Activated T-cell treated with anti-CD3 and anti-CD28 coated beads, Interleukin-2, amount 50 U/mL, for 1 hour (primary cell): ENCODE measurements at regions not wholly inside any gene's neighbourhood (a gene's known extent, or its start where the extent isn't known, plus 50 kb on each side); places are given as distances from the start of the nearest gene placed in this dataset.
"Not testable (repeated sequence)": the region's sequence is repeated elsewhere in the genome, so short reads cannot be mapped to it uniquely, and the experiment has no call there.

Source experiments
- DNase-seq: peaks from one replicate; pipeline ENCODE4 v3.0.0-alpha.2; 2020

DNA sequence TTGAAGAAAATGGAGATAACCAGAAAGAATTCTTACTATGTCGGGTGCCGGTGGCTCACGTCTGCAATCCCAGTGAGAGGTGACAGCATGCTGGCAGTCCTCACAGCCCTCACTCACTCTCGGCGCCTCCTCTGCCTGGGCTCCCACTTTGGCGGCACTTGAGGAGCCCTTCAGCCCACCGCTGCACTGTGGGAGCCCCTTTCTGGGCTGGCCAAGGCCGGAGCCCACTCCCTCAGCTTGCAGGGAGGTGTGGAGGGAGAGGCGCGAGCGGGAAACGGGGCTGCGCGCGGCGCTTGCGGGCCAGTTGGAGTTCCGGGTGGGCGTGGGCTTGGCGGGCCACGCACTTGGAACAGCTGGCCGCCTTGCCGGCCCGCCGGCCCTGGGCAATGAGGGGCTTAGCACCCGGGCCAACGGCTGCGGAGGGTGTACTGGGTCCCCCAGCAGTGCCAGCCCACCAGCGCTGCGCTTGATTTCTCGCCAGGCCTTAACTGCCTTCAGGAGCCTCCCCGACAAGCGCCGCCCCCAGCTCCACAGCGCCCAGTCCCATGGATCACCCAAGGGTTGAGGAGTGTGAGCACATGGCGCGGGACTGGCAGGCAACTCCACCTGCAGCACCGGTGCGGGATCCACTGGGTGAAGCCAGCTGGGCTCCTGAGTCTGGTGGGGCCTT, 1672.5 kb upstream of the B3GALT2 start:
- DNase-seq = not testable (repeated sequence)

DNA sequence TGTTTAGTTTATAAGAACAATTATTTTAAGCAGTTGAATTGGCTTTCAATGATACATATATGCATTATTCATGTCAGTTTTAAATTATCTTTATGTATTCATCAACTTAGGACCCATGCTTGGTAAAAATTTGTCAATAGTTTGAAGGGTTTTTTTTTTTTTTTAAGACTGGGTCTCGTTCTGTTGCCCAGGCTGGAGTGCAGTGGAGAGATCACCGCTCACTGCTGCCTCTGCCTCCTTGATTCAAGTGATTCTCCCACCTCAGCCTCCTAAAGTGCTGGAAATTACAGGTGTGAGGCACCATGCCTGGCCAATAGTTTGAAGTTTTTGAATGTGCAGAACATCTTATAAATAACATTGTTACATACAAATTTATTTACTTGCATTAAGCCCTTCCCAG, 1671.0 kb upstream of the B3GALT2 start:
- no peak for DNase-seq

DNA sequence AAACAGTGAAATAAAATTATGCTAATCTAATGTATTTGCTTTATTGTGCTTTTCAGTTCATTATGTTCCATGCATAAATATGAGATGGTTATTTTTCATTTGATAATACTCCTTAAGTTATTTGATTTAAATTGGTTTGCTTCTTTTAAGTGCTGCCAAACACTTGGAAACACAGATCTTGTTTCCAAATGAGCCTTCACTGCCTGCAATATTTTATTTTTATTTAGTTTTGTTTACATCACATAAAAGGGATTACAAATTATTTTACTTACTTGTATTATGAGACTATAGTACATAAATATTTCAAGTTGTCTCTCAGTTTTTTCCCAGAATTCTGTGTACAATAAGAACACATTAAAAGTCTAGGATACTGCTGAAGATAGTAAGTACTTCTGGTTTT, 1662.4 kb upstream of the B3GALT2 start:
- no peak for DNase-seq

DNA sequence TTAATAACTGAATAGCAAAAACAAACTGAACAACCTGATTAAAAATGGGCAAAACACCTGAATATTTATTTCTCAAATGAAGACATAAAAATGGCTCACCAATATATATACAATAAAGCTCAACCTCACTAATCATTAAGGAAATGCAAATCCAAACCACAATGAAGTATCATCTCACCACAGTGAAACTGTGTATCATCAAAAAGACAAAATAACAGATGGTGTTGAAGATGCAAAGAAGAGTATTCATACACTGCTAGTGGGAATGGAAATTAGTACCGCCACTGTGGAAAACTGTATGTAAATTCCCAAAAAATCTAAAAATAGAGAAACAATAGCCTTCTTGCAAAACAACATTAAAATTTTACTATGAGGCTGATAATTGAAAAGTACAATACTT, 1660.1 kb upstream of the B3GALT2 start:
- no peak for DNase-seq

DNA sequence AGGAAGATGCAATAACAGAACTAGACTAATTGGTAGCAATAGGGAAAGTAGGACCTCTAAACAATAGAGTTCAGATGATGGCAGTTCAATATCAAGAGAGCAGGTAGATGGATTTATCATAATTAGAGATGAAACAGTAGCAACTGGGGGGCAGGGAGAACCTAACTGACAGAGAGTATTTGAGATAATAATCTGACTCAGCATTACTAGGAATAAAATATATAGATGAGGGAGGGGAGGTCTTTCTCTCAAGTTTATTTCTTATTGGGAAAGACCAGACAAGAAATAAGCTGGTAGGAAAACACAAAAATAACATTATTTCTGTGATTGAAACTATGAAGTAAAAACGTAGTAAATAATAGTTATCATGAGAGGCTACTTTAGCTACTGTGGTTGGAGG, 1656.7 kb upstream of the B3GALT2 start:
- no peak for DNase-seq

DNA sequence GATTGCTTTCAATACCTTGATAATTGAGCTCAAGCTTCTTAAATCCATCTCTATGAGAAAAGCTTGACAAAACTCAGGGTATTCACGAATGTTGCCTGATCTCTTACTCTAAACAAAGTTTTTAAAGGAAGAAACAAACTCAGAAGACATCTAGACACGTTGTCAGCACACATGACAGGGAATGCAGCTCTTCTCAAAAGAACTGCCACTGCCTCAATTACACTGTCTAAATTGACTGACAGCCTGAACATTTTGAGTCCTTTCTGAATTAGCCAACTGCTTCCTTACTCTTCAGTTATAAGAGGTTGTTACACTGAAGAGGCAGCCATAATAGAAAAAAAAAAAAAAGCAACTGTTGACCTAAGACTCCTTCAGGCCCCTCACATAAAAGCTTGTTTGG, 1646.7 kb upstream of the B3GALT2 start:
- DNase-seq = no peak

DNA sequence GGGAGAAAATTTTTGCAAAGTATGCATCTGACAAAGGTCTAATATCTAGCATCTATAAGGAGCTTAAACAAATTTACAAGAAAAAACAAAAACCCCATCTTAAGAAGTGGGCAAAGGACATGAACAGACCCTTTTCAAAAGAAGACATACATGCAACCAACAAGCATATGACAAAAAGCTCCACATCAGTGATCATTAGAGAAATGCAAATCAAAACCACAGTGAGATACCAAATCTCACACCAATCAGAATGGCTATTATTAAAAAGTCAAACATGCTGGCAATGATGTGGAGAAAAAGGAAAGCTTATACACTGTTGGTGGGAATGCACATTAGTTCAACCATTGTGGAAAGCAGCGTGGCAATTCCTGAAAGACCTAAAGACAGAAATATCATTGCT, 1645.2 kb upstream of the B3GALT2 start:
- not testable (repeated sequence) for DNase-seq

DNA sequence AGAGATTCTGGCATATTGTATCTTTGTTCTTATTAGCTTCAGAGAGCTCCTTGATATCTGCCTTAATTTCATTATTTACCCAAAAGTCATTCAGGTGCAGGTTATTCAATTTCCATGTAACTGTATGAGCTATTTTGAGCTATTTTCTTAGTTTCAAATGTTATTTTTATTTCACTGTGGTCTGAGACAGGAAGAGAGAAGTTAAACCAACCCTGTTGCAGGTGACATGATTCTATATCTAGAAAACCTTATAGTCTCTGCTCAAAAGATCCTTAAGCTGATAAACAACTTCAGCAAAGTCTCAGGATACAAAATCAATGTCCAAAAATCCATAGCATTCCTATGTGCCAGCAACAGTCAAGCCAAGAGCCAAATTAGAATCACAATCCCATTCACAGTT, 1644.0 kb upstream of the B3GALT2 start:
- no peak for DNase-seq

DNA sequence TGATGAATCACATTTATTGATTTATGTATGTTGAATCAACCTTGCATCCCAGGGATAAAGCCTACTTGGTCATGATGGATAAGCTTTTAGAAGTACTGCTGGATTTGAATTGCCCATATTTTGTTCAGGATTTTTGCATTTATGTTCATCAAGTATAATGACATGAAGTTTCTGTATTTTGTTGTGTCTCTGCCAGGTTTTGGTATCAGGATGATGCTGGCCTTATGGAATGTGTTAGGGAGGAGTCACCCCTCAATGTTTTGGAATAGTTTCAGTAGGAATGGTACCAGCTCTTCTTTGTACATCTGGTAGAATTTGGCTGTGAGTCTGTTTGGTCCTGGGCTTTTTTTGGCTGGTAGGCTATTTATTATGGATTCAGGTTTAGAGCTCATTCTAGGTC, 1643.1 kb upstream of the B3GALT2 start:
- DNase-seq = no peak

DNA sequence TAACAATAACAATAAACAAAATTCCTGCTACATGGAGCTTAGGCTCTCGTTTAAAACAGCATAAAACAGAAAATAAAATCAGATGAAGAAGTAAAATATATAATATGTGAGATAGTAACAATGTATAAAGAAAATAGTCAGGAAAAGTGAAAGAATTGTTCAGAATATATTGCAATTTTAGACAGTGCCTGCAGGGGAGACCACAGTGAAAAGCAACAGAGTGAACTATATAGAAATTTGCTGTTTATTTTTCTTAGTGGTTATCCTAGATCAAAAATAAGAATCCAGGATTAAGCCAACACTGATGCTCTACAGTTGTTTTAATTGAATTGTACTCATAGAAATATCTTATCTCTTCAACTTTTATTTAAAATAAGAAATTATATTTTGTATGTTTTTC, 1639.0 kb upstream of the B3GALT2 start:
- DNase-seq = no peak

DNA sequence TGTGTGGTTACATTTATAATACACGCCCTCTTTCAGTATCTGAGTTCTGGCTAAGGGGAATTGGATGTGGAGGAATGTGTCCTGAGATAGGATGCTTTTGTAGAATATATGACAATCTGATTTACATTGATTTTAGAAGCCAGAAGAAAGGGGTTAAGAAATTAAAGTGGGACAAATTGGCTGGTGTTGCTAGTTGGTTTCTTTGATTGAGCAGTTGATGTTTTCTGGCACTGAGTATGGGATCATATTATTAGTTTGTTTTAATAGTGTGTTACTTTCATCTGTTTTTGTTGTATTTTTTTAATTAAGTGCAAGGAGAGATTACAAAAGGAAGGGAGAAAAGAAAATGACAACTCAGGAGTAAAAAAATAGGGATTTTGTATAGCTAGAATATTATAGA, 1634.7 kb upstream of the B3GALT2 start:
- DNase-seq = no peak

DNA sequence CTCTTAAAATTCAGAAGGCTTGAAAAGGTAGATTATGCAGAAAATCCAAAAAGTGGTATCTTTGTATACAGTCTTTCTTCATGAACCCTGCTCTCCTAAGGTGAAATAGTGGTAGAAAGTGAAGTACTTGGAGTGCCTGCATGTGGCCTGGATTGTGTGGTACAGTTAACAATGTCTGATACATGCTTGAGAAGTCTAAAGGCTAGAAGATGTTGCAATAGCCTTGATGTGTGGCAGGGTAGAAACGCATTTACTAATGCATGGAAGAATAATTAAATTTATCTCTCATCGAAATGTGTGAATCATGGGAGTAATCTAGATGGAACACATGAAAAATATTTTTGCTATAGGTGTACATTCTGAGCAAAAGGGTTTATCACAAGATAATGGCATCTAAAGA, 1632.3 kb upstream of the B3GALT2 start:
- DNase-seq = no peak

DNA sequence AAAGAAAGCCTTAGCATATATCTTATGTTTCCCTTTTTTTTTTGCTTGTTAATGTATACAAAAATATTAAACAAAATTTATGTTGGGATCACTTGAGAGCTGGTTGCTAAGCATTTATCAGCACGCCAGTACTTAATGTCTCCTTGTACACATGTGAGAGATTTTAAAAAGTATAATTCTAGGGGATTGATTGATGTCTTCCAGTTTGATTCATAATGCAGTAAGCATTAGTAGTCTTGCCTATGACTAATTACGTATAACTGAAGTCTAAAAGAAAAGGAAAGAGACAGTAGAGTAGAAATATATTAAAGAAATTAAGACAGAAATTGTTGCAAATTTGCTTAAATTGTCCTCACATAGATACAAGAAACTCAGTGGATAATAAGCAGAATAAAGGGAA, 1630.4 kb upstream of the B3GALT2 start:
- DNase-seq = no peak

DNA sequence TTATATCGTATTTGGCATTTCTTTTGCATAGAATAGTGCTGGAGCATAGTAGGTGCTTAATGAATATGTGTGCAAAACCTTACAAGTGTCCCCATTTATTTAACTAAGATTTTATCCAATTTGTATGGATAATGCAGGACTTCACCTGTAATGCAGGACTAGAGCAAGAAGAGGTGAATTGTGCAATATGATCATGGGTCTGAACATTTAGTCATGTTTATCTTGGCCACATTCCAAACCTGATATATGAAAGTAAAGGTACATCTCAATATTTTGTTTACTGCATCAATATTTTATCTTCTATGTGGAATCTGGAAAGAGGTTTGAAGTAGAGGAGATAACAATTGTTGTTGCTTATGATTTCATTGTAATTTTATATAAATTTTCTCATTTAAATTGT, 1626.7 kb upstream of the B3GALT2 start:
- DNase-seq = no peak

DNA sequence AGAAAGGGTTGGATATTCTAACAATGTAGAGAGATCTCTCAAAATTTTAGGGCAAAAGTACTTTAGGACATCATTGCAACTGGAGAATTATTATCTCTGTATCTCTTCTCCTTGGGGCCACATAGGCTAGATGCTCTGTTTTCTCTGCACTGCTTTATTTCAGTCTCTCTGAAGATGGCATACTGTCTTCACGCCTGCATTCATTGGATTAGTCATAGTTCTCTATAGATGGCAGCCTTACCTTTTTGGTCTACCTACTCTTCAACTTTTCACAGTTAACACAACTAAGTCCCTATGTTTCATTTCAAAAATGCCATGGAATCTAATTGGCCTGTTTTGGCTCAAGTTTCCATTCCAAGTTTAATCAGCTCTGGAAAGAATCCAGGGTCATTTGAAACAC, 1623.3 kb upstream of the B3GALT2 start:
- no peak for DNase-seq

DNA sequence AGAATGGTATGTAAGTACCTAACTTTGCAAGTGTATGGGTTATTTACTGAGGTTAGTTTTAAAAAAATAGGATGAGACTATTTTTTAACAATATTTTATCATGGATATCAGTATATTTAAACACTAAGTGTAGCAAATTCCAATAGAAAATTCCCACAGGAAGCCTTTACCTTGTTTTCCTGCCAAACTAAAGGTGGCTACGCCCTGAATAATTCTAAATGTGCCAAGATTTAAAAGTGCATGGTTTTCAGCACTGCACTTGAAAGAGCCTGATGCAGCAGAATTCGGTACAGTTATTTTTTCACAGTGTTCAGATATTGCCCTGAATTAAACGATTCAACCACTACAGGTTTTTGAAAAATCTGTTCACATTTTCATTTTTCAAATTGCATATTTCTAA, 1622.8 kb upstream of the B3GALT2 start:
- no peak for DNase-seq

DNA sequence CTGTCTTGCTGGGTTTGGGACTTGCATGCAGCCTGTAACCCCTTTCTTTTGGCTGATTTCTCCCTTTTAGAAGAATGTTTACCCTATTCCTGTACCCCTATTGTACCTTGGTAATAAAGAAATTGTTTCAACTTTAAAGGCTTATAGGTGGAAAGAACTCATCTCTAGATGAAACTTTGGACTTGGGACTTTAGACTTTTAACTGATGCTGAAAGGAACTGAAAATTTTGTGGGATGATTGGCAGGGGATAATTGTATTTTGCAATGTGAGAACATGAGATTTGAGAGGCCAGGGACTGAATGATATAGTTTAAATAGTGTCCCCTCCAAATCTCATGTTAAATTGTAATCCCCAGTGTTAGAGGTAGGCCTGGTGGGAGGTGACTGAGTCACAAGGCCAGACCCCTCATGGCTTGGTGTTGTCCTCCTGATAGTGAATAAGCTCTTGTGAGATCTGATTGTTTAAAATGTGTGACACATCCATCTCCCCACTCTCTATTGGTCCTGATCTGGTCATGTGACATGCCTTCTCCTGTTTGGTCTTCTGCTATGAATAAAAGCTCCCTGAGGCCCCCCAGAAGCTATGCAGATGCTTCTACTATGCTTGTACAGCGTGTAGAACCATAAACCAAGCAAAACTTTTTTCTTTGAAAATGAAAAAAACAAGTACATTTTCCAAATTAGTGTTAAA, 1621.3 kb upstream of the B3GALT2 start:
- DNase-seq = no peak

DNA sequence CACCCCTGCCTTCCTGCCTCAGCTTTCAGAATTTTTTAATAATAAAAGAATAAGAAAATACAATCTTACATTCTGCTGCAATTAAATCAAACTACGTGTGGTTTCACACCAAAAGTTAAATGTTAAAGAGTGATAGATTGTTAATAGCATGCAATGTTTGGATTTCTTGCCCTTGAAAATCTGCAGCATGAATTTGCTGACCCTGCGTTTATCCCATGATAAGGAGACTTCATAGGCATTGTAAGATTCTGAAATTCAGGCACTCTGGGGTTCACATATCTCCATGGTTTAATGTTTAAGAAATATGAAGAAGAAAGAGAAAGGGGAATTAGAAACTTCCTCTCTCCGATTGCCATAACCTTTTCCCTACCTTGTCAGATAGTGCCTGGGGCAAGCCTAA, 1616.2 kb upstream of the B3GALT2 start:
- DNase-seq = no peak

DNA sequence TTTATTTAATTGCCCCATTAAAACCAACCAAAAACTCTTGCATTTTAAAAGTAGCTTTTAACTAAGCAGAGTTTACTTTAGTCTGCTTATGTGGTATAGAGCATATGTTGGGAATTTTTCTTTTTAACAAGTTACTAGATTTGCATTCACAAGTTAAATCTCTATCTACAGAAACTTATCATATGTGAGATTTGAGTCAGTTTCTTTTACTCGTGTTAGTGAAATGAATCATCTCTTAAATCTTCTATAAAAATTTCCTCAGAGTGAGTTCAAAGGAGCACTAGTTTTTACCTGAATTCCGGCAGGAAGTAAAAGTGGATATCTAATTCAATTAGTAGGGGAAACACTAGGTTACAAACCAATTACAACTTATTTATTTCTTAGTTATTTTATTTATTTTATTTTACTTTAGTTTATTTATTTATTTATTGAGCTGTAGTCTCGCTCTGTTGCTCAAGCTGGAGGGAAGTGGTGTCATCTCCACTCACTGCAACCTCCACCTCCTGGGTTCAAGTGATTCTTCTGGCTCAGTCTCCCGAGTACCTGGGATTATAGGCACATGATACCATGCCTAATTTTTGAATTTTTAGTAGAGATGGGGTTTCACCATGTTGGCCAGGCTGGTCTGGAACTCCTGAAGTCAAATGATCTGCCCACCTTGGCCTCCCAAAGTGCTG, 1609.6 kb upstream of the B3GALT2 start:
- no peak for DNase-seq

DNA sequence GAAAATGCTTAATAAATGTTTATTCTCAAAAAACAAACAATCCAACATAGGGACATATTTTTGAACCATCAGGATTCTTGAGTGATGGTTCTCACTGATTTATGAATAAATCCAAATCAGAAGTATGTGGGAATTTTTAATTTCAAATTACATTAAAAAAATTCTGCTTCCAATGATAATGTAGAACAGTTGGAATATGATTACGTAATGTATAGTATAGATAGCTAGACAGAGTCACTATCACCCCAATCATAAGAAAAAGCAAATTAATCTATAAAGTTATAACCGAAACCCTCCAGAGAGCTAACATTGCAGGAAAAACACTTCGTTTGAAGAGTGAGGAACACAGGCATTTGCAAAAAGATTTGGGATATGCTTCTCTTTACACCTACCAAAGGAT, 1600.6 kb upstream of the B3GALT2 start:
- no peak for DNase-seq

DNA sequence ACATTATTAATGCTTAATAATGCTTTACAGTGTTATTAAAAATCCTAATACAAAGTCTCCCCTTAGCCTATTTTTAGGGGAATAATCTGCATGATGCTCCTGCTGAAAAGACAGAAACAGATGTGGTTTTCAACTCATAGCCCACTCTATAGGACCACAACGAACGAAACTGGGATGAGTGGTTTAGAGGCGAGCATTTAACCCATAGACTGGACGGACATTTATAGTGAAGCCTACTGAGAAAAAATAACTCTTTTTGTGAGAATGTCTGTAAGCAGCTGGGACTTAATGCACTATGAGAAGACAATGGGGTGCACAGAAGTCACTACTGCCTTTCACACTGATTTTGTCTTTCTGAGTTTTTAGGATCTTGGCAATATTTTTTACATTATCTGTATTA, 1599.6 kb upstream of the B3GALT2 start:
- DNase-seq = no peak

DNA sequence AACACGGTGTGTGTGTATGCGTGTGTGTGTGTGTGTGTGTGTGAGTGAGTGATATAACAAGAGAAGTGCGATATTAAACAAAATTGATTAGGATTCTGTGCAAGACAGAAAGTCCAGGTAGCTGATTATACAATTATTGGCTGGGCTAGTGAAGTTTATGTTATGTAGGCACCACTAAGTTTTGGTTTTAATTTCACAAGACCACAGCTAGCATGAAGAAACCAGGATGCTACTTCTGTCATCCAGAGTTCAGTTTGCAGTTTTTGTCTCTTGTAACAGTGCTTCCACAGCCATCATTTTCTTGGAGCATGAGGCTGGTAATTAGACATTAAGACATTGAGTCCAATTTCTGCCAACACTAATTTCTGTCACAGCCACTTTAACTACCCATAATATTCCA, 1590.2 kb upstream of the B3GALT2 start:
- DNase-seq = no peak

DNA sequence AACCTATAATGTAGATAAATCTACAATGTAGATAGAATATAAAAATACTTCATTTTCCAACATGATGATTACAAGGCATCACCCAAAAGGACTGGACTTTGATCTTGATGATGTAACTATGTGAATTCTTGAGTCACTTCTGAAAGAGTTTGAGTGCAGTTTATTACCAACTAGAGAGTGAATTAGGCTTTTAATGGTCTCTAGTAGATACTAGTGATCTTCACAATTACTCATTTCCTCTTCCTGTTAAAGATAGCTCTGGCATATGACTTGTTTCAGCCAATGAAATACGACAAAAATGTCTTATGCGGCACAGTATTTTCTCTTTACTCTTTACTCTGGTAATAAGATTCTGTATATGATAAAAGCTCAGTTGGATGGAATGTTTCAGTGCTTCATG, 1588.1 kb upstream of the B3GALT2 start:
- no peak for DNase-seq

DNA sequence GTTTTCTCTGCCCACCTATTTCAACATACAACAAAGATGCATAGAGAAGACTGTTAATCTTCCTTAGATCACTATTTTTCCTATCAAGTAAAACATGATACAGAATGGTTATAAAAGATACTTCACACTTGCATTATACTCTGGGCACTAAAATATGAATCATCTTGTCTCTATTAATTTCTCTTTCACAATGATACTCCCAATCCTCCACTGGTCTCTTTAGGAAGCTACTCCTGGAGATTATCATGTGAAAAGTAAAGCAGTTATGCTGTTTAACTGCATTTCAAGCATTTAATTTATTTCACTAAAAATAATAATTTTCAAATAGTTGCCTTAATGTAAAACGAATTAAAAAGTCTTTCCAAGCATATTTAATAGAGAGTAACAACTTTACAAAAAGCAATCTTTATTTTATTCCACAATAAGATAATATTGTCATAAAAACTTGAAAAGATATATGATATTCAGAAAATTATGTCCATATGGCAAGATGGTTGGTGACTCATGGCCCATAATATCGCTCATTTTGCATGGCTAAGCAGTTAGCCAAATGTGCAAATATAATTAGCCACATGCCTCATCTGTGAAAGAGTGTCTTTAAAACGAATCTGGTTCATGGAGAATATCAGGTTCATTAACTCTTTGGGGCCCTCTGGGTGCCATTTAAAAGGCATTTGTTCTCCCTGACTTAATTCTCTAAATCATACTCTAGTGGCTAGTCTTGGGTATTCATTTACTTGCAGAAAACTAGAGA, 1569.0 kb upstream of the B3GALT2 start:
- no peak for DNase-seq
